ENCODE measurements at regions not wholly inside any gene's neighbourhood (a gene's known extent, or its start where the extent isn't known, plus 50 kb on each side); places are given as distances from the start of the nearest gene placed in this dataset.

- no peaks in the 10 kb centered on the region for H3K27me3 ChIP-seq (ENCODE audit: control insufficient read depth in 4 of 4, insufficient read depth in 4 of 4, low read length in 3 of 4)
- no peak overlapping the region for H3K27ac ChIP-seq (ENCODE audit: low read depth in 1 of 2, low read length in 2 of 2)
- no peak for DNase-seq (ENCODE audit: low spot score)
- H3K4me3 ChIP-seq (ENCODE audit: low read depth in 1 of 3, low read length in 3 of 3), result no peak overlapping the region
- H3K4me1 ChIP-seq (ENCODE audit: control insufficient read depth in 4 of 4, insufficient read depth in 4 of 4, low read length in 3 of 4), result no peaks in the 10 kb centered on the region
- H3K36me3 ChIP-seq (ENCODE audit: control insufficient read depth in 4 of 4, insufficient read depth in 3 of 4, low read depth in 1 of 4, low read length in 3 of 4), result no peaks in the 10 kb centered on the region
- no peak overlapping the region for H3K9ac ChIP-seq (ENCODE audit: low read depth in 1 of 2, low read length in 2 of 2)
- H3K9me3 ChIP-seq (ENCODE audit: control insufficient read depth in 4 of 4, low read length in 3 of 4), result no peaks in the 10 kb centered on the region
- TF ChIP-seq RXRA (IDR thresholded peaks at IDR 0.05), result no peak
- TF ChIP-seq YY1 (IDR thresholded peaks at IDR 0.05), result no peak
- TF ChIP-seq HNF4A (conservative IDR thresholded peaks at IDR 0.05), result no peak
- TF ChIP-seq, protein P1, sequence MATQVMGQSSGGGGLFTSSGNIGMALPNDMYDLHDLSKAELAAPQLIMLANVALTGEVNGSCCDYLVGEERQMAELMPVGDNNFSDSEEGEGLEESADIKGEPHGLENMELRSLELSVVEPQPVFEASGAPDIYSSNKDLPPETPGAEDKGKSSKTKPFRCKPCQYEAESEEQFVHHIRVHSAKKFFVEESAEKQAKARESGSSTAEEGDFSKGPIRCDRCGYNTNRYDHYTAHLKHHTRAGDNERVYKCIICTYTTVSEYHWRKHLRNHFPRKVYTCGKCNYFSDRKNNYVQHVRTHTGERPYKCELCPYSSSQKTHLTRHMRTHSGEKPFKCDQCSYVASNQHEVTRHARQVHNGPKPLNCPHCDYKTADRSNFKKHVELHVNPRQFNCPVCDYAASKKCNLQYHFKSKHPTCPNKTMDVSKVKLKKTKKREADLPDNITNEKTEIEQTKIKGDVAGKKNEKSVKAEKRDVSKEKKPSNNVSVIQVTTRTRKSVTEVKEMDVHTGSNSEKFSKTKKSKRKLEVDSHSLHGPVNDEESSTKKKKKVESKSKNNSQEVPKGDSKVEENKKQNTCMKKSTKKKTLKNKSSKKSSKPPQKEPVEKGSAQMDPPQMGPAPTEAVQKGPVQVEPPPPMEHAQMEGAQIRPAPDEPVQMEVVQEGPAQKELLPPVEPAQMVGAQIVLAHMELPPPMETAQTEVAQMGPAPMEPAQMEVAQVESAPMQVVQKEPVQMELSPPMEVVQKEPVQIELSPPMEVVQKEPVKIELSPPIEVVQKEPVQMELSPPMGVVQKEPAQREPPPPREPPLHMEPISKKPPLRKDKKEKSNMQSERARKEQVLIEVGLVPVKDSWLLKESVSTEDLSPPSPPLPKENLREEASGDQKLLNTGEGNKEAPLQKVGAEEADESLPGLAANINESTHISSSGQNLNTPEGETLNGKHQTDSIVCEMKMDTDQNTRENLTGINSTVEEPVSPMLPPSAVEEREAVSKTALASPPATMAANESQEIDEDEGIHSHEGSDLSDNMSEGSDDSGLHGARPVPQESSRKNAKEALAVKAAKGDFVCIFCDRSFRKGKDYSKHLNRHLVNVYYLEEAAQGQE (IDR thresholded peaks at IDR 0.05), result no peak
- TF ChIP-seq EGR1 (IDR thresholded peaks at IDR 0.05; ENCODE audit: low read depth in 2 of 2), result no peak
- no peak for TF ChIP-seq NR2F2 (IDR thresholded peaks at IDR 0.05)
- TF ChIP-seq, protein P2, sequence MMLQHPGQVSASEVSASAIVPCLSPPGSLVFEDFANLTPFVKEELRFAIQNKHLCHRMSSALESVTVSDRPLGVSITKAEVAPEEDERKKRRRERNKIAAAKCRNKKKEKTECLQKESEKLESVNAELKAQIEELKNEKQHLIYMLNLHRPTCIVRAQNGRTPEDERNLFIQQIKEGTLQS (IDR thresholded peaks at IDR 0.05), result no peak
- TF ChIP-seq, protein P3, sequence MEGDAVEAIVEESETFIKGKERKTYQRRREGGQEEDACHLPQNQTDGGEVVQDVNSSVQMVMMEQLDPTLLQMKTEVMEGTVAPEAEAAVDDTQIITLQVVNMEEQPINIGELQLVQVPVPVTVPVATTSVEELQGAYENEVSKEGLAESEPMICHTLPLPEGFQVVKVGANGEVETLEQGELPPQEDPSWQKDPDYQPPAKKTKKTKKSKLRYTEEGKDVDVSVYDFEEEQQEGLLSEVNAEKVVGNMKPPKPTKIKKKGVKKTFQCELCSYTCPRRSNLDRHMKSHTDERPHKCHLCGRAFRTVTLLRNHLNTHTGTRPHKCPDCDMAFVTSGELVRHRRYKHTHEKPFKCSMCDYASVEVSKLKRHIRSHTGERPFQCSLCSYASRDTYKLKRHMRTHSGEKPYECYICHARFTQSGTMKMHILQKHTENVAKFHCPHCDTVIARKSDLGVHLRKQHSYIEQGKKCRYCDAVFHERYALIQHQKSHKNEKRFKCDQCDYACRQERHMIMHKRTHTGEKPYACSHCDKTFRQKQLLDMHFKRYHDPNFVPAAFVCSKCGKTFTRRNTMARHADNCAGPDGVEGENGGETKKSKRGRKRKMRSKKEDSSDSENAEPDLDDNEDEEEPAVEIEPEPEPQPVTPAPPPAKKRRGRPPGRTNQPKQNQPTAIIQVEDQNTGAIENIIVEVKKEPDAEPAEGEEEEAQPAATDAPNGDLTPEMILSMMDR (IDR thresholded peaks at IDR 0.05; ENCODE audit: low read depth, low read length, missing input control), result no peak
- TF ChIP-seq FOXA1 (IDR thresholded peaks at IDR 0.05), result no peak
- TF ChIP-seq RAD21 (IDR thresholded peaks at IDR 0.05), result no peak
- no peak for TF ChIP-seq SP1 (IDR thresholded peaks at IDR 0.05)
Observed at GRCh38 chr2:36068086-36068485, 287.5 kb upstream of the CRIM1 start.

- Histone ChIP-seq H3K4me1 (ENCODE audit: control insufficient read depth in 4 of 4, insufficient read depth in 4 of 4, low read length in 3 of 4) (no peaks in the 10 kb centered on the region), H3K36me3 (ENCODE audit: control insufficient read depth in 4 of 4, insufficient read depth in 3 of 4, low read depth in 1 of 4, low read length in 3 of 4) (no peaks in the 10 kb centered on the region), H3K27ac (ENCODE audit: low read depth in 1 of 2, low read length in 2 of 2) (no peak overlapping the region), H3K9ac (ENCODE audit: low read depth in 1 of 2, low read length in 2 of 2) (no peak overlapping the region), H3K9me3 (ENCODE audit: control insufficient read depth in 4 of 4, low read length in 3 of 4) (peaks cover 0 to 3% (median 0%) of the 10 kb centered on the region in 4 donors), H3K27me3 (ENCODE audit: control insufficient read depth in 4 of 4, insufficient read depth in 4 of 4, low read length in 3 of 4) (no peaks in the 10 kb centered on the region), H3K4me3 (ENCODE audit: low read depth in 1 of 3, low read length in 3 of 3) (no peak overlapping the region)
- TF ChIP-seq JUND (IDR thresholded peaks at IDR 0.05) (no peak), EGR1 (IDR thresholded peaks at IDR 0.05; ENCODE audit: low read depth in 2 of 2) (no peak), HNF4A (conservative IDR thresholded peaks at IDR 0.05) (no peak), TAF1 (conservative IDR thresholded peaks at IDR 0.05) (no peak), HNF4G (IDR thresholded peaks at IDR 0.05) (no peak)
- WGBS, result 59% methylated on average over 4 of the region's 4 CpGs
- no peak for DNase-seq (ENCODE audit: low spot score)
Observed at GRCh38 chr2:36060133-36060532, 295.4 kb upstream of the CRIM1 start.

DNA sequence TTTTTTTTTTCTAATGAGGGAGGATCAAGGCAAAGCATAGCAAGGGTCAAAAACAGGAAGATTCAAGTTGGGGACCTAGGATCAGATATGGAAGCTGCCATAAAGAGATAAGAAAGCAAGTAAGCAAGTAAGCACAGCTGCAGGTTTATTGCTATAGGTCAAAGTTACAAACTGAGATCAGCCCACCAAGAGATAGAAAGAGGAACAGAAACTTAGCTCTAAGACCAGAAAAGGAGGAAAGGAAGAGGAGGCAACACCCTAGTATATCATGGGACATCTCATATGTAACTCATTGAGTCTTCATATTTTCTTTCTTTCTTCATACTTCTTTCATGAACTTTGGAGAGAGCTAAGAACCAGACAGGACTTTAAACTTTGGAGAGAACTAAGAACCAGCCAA, 295.9 kb upstream of the CRIM1 start:
- no peak for DNase-seq (ENCODE audit: low spot score)
- Histone ChIP-seq H3K27ac (ENCODE audit: low read depth in 1 of 2, low read length in 2 of 2) (no peak overlapping the region), H3K36me3 (ENCODE audit: control insufficient read depth in 4 of 4, insufficient read depth in 3 of 4, low read depth in 1 of 4, low read length in 3 of 4) (no peaks in the 10 kb centered on the region)
- TF ChIP-seq, protein P2 (IDR thresholded peaks at IDR 0.05), result no peak
- TF ChIP-seq RAD21 (IDR thresholded peaks at IDR 0.05) (no peak), RXRA (IDR thresholded peaks at IDR 0.05) (no peak), JUND (IDR thresholded peaks at IDR 0.05) (no peak), EGR1 (IDR thresholded peaks at IDR 0.05; ENCODE audit: low read depth in 2 of 2) (no peak), GABPA (IDR thresholded peaks at IDR 0.05 in 1 of 2, conservative IDR thresholded peaks at IDR 0.05 in 1 of 2) (no peak), TAF1 (conservative IDR thresholded peaks at IDR 0.05) (no peak), YY1 (IDR thresholded peaks at IDR 0.05) (no peak), SP1 (IDR thresholded peaks at IDR 0.05) (no peak), MAX (IDR thresholded peaks at IDR 0.05) (no peak)
- TF ChIP-seq, protein P4, sequence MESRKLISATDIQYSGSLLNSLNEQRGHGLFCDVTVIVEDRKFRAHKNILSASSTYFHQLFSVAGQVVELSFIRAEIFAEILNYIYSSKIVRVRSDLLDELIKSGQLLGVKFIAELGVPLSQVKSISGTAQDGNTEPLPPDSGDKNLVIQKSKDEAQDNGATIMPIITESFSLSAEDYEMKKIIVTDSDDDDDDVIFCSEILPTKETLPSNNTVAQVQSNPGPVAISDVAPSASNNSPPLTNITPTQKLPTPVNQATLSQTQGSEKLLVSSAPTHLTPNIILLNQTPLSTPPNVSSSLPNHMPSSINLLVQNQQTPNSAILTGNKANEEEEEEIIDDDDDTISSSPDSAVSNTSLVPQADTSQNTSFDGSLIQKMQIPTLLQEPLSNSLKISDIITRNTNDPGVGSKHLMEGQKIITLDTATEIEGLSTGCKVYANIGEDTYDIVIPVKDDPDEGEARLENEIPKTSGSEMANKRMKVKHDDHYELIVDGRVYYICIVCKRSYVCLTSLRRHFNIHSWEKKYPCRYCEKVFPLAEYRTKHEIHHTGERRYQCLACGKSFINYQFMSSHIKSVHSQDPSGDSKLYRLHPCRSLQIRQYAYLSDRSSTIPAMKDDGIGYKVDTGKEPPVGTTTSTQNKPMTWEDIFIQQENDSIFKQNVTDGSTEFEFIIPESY (IDR thresholded peaks at IDR 0.05), result no peak
- TF ChIP-seq, protein P3 (IDR thresholded peaks at IDR 0.05; ENCODE audit: low read depth, low read length, missing input control), result no peak

More for the DNA sequence above, 295.9 kb upstream of the CRIM1 start:
- Histone ChIP-seq H3K27me3 (ENCODE audit: control insufficient read depth in 4 of 4, insufficient read depth in 4 of 4, low read length in 3 of 4) (no peaks in the 10 kb centered on the region), H3K4me3 (ENCODE audit: low read depth in 1 of 3, low read length in 3 of 3) (no peak overlapping the region), H3K9me3 (ENCODE audit: control insufficient read depth in 4 of 4, low read length in 3 of 4) (peaks cover 0 to 3% (median 0%) of the 10 kb centered on the region in 4 donors), H3K9ac (ENCODE audit: low read depth in 1 of 2, low read length in 2 of 2) (no peak overlapping the region), H3K4me1 (ENCODE audit: control insufficient read depth in 4 of 4, insufficient read depth in 4 of 4, low read length in 3 of 4) (no peaks in the 10 kb centered on the region)
